SH-SY5Y (cell line): ENCODE measurements at regions not wholly inside any gene's neighbourhood (a gene's known extent, or its start where the extent isn't known, plus 50 kb on each side); places are given as distances from the start of the nearest gene placed in this dataset.

ENCODE experiments used
- GATA2 ChIP-seq: IDR thresholded peaks from 2 replicates; pipeline ENCODE4 v1.6.1; 2011; ENCODE audit warnings: mild to moderate bottlenecking, low read depth, low read length
- GATA3 ChIP-seq: IDR thresholded peaks from 2 replicates; pipeline ENCODE4 v1.6.1; 2011; ENCODE audit warnings: low read depth, mild to moderate bottlenecking, low read length, moderate library complexity

DNA sequence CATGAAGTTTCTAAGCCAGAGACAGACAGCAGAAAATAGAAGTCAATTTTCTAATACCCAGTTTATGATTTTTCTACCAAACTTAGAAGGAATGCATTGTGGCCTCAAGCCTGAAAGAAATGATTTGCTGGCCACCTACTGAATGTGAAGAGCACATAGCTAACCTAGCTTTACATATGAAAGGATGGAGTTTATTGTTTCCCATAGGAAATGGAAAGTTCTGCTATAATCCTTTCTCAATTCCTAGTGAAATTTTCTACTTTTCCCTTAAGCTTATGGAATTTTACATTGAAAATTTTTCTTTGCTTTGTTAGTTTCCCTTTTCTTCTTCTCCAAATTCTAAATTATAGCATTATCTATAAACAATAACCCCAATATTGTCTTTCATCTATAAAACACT, 110.1 kb downstream of the TMEM167A start:
- TF ChIP-seq GATA2 (no peak), GATA3 (no peak)

DNA sequence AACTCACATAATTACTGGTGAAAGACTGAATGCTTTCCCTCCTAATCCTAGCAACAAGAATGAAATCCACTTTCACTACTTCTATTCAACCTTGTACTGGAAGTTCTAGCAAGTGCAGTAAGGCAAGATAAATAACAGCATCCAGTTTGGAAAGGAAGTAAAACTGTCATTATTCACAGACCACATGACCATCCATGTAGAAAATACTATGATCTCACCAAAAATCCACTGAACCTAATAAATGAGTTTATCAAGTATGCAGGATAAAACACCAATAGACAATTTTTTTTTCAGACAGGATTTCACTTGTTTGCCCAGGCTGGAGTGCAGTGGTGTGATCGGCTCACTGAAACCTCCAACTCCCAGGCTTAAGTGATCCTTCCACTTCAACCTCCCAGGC, 117.7 kb downstream of the TMEM167A start:
- TF ChIP-seq GATA3 (no peak), GATA2 (no peak)

DNA sequence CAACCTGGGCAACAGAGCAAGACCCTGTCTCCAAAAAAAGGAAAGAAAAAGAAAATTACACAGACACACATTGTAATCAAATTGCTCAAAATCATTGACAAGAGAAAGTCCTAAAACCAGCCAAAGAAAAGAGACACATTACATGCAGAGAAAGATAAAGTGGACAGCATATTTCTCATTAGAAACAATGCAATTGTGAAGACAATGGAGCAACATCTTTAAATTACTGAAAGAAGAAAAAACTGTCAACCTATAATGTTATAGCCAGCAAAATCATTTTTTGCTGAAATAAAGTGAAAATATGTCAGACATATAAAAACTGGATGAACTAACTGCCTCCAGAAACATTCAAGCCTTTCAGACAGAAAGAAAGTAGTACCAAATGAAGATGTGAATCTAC, 120.6 kb downstream of the TMEM167A start:
- TF ChIP-seq GATA2, result no peak
- no peak for TF ChIP-seq GATA3

DNA sequence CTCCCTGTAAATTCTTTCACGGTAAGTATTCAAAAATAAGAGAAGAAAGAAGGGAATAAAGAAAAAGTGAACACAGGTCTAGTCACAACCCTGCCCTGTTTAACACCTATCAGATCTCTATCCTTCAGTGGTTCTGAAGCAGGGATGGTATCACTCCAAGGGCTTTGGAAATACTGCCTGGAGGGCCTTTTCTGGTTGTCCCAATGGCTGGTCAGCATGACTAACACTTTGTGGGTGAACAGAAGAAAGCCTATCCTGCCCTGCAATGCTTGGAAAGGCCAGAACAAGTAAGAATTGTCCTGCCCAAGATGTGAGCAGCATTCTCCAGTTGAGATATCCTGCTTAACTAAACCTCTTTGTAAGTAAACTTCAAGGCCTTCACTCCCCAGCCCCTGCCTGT, 124.9 kb downstream of the TMEM167A start:
- TF ChIP-seq GATA3, result no peak
- no peak for TF ChIP-seq GATA2

DNA sequence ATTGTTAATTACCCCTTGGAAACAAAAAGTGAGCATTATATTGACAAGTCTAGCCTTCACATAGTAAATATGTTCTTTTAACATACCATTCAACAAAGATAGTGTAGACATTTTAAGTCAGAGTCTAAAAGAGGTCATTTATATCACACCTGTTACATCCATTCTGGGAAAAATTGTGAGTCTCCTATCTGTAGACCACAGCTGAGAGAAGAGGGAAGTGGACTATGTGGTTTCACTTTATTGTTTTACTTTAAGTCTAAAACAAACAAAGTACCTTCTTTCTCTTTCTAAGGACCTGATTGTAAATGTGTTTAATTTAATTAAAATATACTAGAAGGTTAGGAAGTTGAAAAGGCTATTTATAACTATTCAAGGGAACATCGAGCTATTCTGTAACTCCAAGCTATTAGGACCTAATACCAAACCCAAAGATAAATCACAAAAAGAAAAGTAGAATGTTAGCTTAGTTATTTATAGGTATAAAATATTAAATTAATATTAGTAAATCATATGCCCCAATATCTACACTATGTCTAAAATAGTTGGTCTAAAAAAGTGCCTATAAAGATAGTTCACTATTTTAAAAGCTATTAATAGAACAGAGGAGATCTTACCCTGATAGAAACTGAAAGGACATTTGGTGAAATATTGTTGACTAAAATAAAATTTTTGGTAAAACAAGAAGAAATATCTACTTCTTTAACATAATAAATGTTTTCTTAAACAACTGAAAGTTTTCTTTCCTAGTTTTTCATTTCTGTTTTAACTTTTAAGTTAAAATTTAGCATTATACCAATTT, 134.9 kb downstream of the TMEM167A start:
- TF ChIP-seq GATA3 (no peak), GATA2 (no peak)

DNA sequence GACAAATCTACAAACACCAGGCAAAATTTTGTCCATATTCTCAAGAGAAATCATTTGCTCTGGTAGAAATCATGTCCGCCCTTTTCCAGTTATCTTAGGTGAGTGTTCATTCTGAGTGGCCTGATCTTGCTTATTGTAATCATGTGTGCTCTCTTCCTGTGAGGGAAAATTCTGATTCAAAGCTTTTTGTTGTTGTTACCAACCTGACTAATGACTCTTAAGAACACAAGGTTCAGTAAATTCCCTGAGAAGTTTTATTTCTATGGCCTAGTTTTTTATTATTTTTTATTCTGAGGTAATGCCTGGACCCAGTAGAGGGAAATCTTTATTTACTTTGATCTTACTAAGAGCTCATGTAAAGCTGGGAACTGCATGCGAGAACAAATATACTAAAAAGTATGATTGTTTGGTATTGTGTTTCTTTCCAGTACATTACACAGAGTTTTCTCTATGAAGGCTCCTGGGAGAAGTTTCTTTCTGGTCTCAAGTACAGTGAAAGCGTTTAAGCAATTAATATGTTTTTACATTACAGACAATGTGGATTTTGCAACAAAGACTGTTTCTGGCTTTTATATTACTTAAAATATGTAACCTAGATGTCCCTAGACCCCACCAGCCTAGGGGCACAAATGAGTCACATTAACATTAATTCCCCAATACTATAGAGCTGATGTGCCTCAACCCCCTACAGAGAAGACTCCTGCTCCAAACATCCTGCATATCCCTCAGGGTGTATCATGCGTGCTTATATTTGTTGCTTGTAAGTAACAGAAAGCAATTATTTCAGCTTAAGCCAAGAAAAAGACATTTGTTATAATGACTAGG, 138.1 kb downstream of the TMEM167A start:
- no peak for TF ChIP-seq GATA3
- TF ChIP-seq GATA2, result no peak

DNA sequence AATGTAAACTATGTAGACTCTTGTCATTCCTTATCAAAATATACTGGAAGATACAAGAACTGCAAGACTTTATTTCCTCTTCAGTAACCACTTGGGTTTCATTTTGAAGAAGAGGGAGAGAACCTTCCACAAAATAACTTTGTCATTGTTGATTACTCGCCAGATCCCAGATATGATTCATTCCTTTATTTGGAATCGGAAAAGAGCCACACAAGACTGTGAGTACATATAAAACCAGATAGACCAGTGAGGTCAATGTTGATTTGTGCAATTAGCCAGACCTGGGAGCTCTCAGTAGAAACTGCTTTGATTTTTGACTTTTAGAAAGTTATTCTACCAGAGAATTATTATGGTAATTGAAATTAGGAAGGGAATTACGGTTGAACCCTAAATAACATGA, 146.1 kb downstream of the TMEM167A start:
- TF ChIP-seq GATA3 (no peak), GATA2 (no peak)

DNA sequence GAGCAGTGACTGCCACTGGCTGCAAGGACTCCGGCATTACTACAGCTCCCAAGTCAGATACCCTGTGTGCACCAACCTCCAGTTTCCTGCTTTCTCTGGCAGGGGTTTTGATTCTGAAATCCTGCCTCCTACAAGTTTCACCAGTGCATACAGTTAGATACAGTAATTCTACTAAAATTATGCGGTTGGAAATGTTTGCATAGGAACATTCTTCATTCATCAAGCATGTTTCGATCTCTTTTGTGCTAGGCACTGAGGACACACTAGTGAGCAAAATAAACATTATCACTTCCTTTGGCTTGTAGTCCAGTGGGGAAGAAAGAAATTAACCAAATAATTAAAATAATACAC, 152.2 kb downstream of the TMEM167A start:
- TF ChIP-seq GATA3 (no peak), GATA2 (no peak)

DNA sequence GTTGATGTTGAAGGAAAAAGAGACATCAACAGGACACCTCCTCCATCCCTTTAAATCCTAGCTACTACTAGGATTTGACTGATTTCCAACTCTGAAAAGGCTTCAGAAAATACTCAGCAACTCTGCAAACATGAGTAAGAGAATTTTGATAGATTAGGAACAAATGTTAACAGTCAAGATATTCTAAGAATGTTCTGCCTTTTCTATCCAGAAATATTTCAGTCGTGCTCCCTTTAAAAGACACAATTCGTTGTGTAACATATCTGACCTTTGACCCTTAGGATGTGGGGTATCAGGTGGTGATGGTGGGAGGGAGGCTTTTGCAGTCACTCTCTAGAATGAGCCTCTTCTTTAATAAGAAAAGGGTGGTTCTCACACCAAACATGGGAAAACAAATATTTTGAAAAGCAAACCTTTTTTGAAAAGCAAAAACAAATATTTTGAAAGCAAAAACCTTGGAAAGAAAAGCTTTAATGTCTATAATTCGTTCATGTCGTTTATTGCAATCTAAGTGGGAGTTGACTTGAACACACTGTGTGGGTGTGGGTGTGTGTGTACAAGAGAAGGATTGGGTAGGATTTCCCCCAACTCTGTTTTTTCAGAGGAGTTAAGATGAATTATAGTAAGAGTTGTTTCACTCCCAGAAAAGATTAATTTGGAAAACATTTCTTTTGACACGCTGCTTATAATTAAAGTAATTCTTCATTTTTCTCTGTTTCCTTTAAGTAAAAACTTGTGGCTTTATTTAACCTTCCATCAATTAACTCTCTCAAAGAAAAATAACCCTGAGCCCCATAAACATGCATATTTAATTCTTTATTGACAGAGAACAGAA, 152.8 kb downstream of the TMEM167A start:
- TF ChIP-seq GATA2, result no peak
- no peak for TF ChIP-seq GATA3

DNA sequence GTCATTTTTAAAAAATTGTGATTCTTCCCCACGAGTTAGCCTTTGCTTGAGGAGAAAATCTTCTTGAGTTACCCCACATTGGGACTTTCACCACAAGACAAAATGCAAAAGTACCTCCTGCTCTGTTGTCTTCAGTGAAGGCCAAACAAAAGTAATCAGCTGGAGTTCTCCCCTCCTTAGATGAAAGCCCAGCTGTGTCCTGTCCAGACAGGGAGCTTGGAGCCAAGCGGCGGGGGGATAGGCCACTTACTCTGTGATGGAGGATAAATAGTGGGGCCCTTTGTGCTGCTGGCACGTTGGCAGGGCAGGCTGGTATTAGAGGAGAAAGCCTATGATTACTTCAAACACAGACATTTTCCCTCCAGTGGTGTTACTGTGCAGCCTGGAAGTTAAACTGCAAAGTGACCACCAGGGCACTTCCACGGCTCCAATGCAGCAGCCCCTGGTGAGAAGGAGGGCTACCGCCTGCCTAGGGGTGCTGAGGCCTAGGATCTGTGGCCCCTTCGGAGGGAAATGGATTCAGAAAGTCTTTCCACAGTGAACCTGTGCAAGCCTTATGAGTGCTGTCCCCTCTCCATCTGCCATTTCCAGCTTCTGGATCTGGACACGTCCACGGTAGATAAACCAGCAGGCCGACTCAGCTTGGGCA, 155.0 kb downstream of the TMEM167A start:
- TF ChIP-seq GATA2, result no peak

DNA sequence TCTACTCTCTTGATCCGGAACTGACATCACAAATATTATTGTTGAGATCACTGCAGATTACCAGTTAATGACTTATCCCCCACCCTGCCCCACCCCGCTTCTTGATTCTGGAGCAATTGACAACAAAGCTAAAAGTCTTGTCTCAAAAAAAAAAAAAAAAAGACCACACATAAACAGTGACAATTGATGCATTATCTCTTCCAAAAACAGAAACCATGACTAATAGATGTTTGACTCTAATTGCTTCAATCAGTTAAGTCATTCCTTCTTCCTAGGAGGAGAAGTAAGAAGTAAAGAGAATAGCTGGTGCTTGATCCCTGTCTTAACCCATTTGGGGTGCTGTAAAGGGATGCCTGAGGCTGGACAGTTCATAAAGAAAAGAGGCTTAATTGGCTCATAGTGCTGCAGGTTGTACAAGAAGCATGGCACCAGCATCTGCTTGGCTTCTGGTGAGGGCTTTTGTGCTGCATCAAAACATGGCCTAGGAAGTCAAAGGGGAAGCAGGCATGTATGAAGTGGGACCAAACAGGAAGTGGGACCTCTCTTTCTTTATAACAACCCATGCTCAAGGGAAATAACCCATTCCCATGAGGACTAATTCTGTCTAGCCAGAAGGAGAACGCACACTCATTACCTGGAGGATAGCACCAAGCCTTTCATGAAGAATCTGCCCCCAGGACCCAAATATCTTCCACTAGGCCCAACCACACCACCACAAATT, 158.7 kb downstream of the TMEM167A start:
- TF ChIP-seq GATA3, result no peak
- TF ChIP-seq GATA2, result no peak

DNA sequence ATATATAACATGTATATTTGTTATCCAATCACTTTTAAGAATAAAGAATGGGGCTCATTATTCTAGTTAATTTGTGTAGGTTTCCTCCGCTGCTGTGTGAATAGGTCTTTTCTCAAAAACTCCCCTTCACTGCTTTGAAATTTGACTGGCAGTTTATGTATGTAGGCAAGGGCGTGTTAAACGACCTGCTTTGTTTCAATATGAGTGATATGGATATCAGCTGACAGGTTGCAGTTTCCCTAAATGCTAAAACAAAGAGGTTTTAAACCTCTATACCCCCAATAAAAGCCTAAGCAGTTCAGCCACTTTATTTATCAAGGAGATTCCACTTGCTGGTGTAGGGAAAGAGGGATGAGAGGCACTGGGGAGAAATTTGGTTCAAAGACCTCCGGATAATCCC, 159.6 kb downstream of the TMEM167A start:
- no peak for TF ChIP-seq GATA2

DNA sequence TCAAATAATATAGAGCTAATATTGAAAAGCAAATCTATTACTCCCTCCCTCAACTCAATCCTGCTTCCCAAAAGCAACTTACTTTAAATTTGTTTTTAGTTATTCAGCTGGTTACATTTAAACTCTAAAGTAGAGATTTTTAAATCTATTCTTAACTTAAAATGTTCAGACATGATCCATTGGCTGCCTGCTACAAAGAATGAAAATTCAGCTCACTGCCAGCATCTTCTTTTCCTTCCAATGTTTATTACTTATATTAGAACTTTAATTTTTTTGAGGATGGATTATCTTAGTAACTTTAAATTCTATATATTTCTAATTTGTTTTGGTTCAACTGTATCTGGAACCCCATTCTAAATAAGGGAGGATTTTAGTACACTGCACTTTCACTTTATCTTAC, 163.2 kb downstream of the TMEM167A start:
- TF ChIP-seq GATA2 (no peak), GATA3 (no peak)

DNA sequence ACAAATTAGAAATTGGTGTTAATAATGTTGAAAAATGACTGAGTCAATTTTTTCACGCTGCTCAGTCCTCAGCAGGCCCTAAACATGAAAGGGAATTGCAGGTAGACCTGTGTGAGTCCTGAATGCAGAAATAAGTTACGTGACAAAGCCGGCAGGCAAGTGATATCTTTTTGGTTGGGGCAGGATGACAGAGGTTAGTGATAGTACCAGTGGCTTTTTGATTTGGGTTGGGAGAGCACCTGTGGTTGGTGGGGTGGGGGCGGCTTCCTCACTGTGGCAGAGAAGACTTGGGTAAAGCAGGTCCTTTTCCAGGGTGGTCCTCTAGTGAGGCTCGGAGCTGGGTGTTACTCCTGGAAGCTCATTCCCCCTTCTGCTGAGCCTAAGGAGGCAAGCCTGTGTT, 164.7 kb downstream of the TMEM167A start:
- no peak for TF ChIP-seq GATA2
- TF ChIP-seq GATA3, result no peak

DNA sequence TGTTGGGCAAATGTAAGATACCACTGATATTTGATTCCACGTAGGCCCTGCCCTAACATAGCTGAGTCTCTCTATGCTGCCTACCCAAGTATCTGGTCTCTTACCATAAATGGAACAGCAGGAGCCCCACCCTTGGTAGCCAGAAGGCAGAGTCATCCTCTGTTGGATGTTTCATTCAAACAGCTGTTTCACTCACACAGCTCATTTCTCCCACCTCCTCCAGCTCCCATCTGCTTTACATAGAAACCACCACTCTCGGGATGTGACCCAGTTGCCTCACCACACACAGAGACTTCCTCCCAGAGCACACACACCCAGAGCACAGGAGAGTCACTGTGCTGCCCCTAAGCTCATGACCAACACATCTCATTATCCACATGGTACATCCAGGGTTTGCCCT, 165.3 kb downstream of the TMEM167A start:
- no peak for TF ChIP-seq GATA2
- no peak for TF ChIP-seq GATA3

DNA sequence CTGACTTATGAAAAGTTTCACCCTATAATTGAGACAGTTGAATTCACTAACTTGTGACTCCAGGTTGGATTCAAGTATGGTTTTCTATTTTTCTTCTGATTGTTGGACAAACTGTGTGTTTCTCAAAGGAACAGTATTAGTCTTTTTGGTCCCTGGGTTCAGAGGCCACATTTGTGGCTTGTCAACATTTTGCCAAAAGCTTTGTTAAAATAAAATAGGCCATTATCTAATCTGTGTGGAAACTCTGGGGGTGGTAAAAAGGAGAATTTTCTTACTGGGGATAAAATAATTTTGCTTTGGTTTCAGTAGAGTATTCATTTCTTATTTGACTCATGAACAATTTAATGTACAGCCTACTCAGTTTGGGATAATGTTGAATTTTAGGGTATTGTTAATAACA, 166.3 kb downstream of the TMEM167A start:
- TF ChIP-seq GATA2 (no peak), GATA3 (no peak)
